ENCODE measurements at regions not wholly inside any gene's neighbourhood (a gene's known extent, or its start where the extent isn't known, plus 50 kb on each side); places are given as distances from the start of the nearest gene placed in this dataset.
"Not testable (repeated sequence)": the region's sequence is repeated elsewhere in the genome, so short reads cannot be mapped to it uniquely, and the experiment has no call there.

- H3K4me3 ChIP-seq (ENCODE audit: low read depth, low read length), result no peak overlapping the region
- WGBS, result 80% methylated on average over 2 of the region's 2 CpGs
- H3K36me3 ChIP-seq (ENCODE audit: insufficient read depth), result no peaks in the 10 kb centered on the region
- H3K27ac ChIP-seq (ENCODE audit: low read depth), result no peak overlapping the region
- H3K4me1 ChIP-seq (ENCODE audit: insufficient read depth), result no peaks in the 10 kb centered on the region
- no peak for DNase-seq (ENCODE audit: extremely low spot score)
These were observed 107.5 kb downstream of the DCLK3 start for GRCh38 chr3:36656873-36657272.

- Histone ChIP-seq H3K4me1 (ENCODE audit: insufficient read depth) (no peaks in the 10 kb centered on the region), H3K27ac (ENCODE audit: low read depth) (no peak overlapping the region), H3K36me3 (ENCODE audit: insufficient read depth) (no peaks in the 10 kb centered on the region), H3K4me3 (ENCODE audit: low read depth, low read length) (no peak overlapping the region)
- no peak for DNase-seq (ENCODE audit: extremely low spot score)
These were observed 111.3 kb downstream of the DCLK3 start for GRCh38 chr3:36653095-36653494.

GRCh38 chr3:36652104-36652503 is 112.2 kb downstream of the DCLK3 start:
- DNase-seq (ENCODE audit: extremely low spot score), result no peak
- 44% methylated on average over 1 of the region's 1 CpG for WGBS

GRCh38 chr3:36650271-36650671 is 114.1 kb downstream of the DCLK3 start:
- no peak for DNase-seq (ENCODE audit: extremely low spot score)
- Histone ChIP-seq H3K4me1 (ENCODE audit: insufficient read depth) (no peaks in the 10 kb centered on the region), H3K27ac (ENCODE audit: low read depth) (no peak overlapping the region), H3K4me3 (ENCODE audit: low read depth, low read length) (no peak overlapping the region), H3K36me3 (ENCODE audit: insufficient read depth) (no peaks in the 10 kb centered on the region)

More at GRCh38 chr3:36652104-36652503, 112.2 kb downstream of the DCLK3 start:
- Histone ChIP-seq H3K4me3 (ENCODE audit: low read depth, low read length) (no peak overlapping the region), H3K36me3 (ENCODE audit: insufficient read depth) (no peaks in the 10 kb centered on the region), H3K27ac (ENCODE audit: low read depth) (no peak overlapping the region), H3K4me1 (ENCODE audit: insufficient read depth) (no peaks in the 10 kb centered on the region)

- H3K36me3 ChIP-seq (ENCODE audit: insufficient read depth), result no peaks in the 10 kb centered on the region
- no peak overlapping the region for H3K4me3 ChIP-seq (ENCODE audit: low read depth, low read length)
- no peak overlapping the region for H3K27ac ChIP-seq (ENCODE audit: low read depth)
- no peak for DNase-seq (ENCODE audit: extremely low spot score)
- H3K4me1 ChIP-seq (ENCODE audit: insufficient read depth), result no peaks in the 10 kb centered on the region
- 88% methylated on average over 1 of the region's 1 CpG for WGBS
These were observed 115.2 kb downstream of the DCLK3 start for GRCh38 chr3:36649125-36649524.

- Histone ChIP-seq H3K36me3 (ENCODE audit: insufficient read depth) (no peaks in the 10 kb centered on the region), H3K27ac (ENCODE audit: low read depth) (no peak overlapping the region), H3K4me1 (ENCODE audit: insufficient read depth) (no peaks in the 10 kb centered on the region), H3K4me3 (ENCODE audit: low read depth, low read length) (no peak overlapping the region)
- WGBS, result 58% methylated on average over 5 of the region's 5 CpGs
- DNase-seq (ENCODE audit: extremely low spot score), result peak; percentile 6
These were observed 115.9 kb downstream of the DCLK3 start for GRCh38 chr3:36648241-36649034.

- no peaks in the 10 kb centered on the region for H3K36me3 ChIP-seq (ENCODE audit: insufficient read depth)
- no peak overlapping the region for H3K27ac ChIP-seq (ENCODE audit: low read depth)
- H3K4me1 ChIP-seq (ENCODE audit: insufficient read depth), result no peaks in the 10 kb centered on the region
- 83% methylated on average over 3 of the region's 3 CpGs for WGBS
- DNase-seq (ENCODE audit: extremely low spot score), result no peak
- no peak overlapping the region for H3K4me3 ChIP-seq (ENCODE audit: low read depth, low read length)
These were observed 116.9 kb downstream of the DCLK3 start for GRCh38 chr3:36647423-36647853.

- no peaks in the 10 kb centered on the region for H3K36me3 ChIP-seq (ENCODE audit: insufficient read depth)
- no peak overlapping the region for H3K27ac ChIP-seq (ENCODE audit: low read depth)
- WGBS, result 89% methylated on average over 8 of the region's 8 CpGs
- H3K4me3 ChIP-seq (ENCODE audit: low read depth, low read length), result no peak overlapping the region
- H3K4me1 ChIP-seq (ENCODE audit: insufficient read depth), result no peaks in the 10 kb centered on the region
- no peak for DNase-seq (ENCODE audit: extremely low spot score)
These were observed 121.2 kb downstream of the DCLK3 start for GRCh38 chr3:36643192-36643591.

GRCh38 chr3:36635731-36636130 is 128.6 kb downstream of the DCLK3 start:
- WGBS, result 91% methylated on average over 1 of the region's 1 CpG
- no peak overlapping the region for H3K27ac ChIP-seq (ENCODE audit: low read depth)
- H3K4me1 ChIP-seq (ENCODE audit: insufficient read depth), result no peaks in the 10 kb centered on the region
- no peaks in the 10 kb centered on the region for H3K36me3 ChIP-seq (ENCODE audit: insufficient read depth)
- H3K4me3 ChIP-seq (ENCODE audit: low read depth, low read length), result no peak overlapping the region
- DNase-seq (ENCODE audit: extremely low spot score), result no peak

GRCh38 chr3:36633897-36634296 is 130.5 kb downstream of the DCLK3 start:
- not testable (repeated sequence) for H3K4me1 ChIP-seq (ENCODE audit: insufficient read depth); H3K27ac ChIP-seq (ENCODE audit: low read depth); H3K36me3 ChIP-seq (ENCODE audit: insufficient read depth); H3K4me3 ChIP-seq (ENCODE audit: low read depth, low read length); DNase-seq (ENCODE audit: extremely low spot score)
- WGBS, result 94% methylated on average over 39 of the region's 39 CpGs

GRCh38 chr3:36633060-36633459 is 131.3 kb downstream of the DCLK3 start:
- H3K4me1 ChIP-seq (ENCODE audit: insufficient read depth), result no peaks in the 10 kb centered on the region
- H3K4me3 ChIP-seq (ENCODE audit: low read depth, low read length), result no peak overlapping the region
- no peak for DNase-seq (ENCODE audit: extremely low spot score)
- no peaks in the 10 kb centered on the region for H3K36me3 ChIP-seq (ENCODE audit: insufficient read depth)
- 96% methylated on average over 5 of the region's 5 CpGs for WGBS
- H3K27ac ChIP-seq (ENCODE audit: low read depth), result no peak overlapping the region

- no peak for DNase-seq (ENCODE audit: extremely low spot score)
- H3K4me3 ChIP-seq (ENCODE audit: low read depth, low read length), result no peak overlapping the region
- WGBS, result 72% methylated on average over 4 of the region's 4 CpGs
- no peaks in the 10 kb centered on the region for H3K36me3 ChIP-seq (ENCODE audit: insufficient read depth)
- no peak overlapping the region for H3K27ac ChIP-seq (ENCODE audit: low read depth)
- no peaks in the 10 kb centered on the region for H3K4me1 ChIP-seq (ENCODE audit: insufficient read depth)
These were observed 132.8 kb downstream of the DCLK3 start for GRCh38 chr3:36631549-36631948.

GRCh38 chr3:36615861-36616260 is 148.5 kb downstream of the DCLK3 start:
- Histone ChIP-seq H3K27ac (ENCODE audit: low read depth) (no peak overlapping the region), H3K4me1 (ENCODE audit: insufficient read depth) (no peaks in the 10 kb centered on the region), H3K4me3 (ENCODE audit: low read depth, low read length) (no peak overlapping the region), H3K36me3 (ENCODE audit: insufficient read depth) (no peaks in the 10 kb centered on the region)
- DNase-seq (ENCODE audit: extremely low spot score), result no peak

- DNase-seq (ENCODE audit: extremely low spot score), result no peak
- WGBS, result 17% methylated on average over 4 of the region's 4 CpGs
- no peaks in the 10 kb centered on the region for H3K36me3 ChIP-seq (ENCODE audit: insufficient read depth)
These were observed 157.2 kb downstream of the DCLK3 start for GRCh38 chr3:36606871-36607765.

More at GRCh38 chr3:36606871-36607765, 157.2 kb downstream of the DCLK3 start:
- H3K4me3 ChIP-seq (ENCODE audit: low read depth, low read length), result no peak overlapping the region
- H3K4me1 ChIP-seq (ENCODE audit: insufficient read depth), result no peaks in the 10 kb centered on the region
- H3K27ac ChIP-seq (ENCODE audit: low read depth), result no peak overlapping the region
